ENCODE measurements at regions not wholly inside any gene's neighbourhood (a gene's known extent, or its start where the extent isn't known, plus 50 kb on each side); places are given as distances from the start of the nearest gene placed in this dataset.

DNA sequence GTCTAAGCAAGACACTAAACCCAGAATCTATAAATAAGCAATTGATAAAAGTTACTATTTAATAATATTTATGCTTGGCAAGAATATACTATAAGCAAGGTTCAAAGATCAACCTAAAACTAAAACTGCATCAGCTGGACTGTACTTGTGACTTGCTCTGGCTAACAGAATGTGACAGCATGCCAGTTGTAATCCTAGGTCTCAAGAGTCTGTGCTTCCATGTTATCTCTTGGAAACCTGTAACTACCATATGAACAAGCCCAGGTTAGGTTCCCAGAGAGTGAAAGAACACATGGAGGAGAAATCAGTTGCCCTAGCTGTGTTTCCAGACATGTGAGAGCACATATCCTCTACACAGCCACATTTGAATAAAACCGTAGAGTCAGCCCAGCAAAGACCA lies 297.4 kb downstream of the CDH2 start:
- Histone ChIP-seq H4K20me1 (ENCODE audit: control insufficient read depth, insufficient read depth) (no peaks in the 10 kb centered on the region), H3K9me3 (replicated peaks; ENCODE audit: control insufficient read depth, insufficient read depth, low read length) (no peaks in the 10 kb centered on the region), H3K27ac (ENCODE audit: control insufficient read depth, insufficient read depth) (no peak overlapping the region), H3K36me3 (ENCODE audit: control insufficient read depth in 2 of 2, insufficient read depth in 2 of 2, low read length in 1 of 2) (no peaks in the 10 kb centered on the region), H3K9ac (ENCODE audit: control insufficient read depth, insufficient read depth, low read length) (no peak overlapping the region), H3K4me2 (ENCODE audit: control insufficient read depth, insufficient read depth) (no peak overlapping the region), H2AFZ (ENCODE audit: control insufficient read depth, low read depth, low read length) (no peak overlapping the region), H3K27me3 (replicated peaks in 1 of 2; ENCODE audit: control insufficient read depth in 2 of 2, insufficient read depth in 2 of 2, low read length in 1 of 2) (no peaks in the 10 kb centered on the region), H3K4me1 (ENCODE audit: control insufficient read depth, insufficient read depth, low read length) (no peaks in the 10 kb centered on the region), H3K4me3 (no peak overlapping the region), H3K79me2 (ENCODE audit: control insufficient read depth, insufficient read depth, low read length) (no peaks in the 10 kb centered on the region)
- RAD21 ChIA-PET (ENCODE audit: unreplicated experiment) = no interaction called here
- CTCF ChIA-PET = interaction anchor here (1.3 kb wide), 1 partner anchor 8 kb away, joined by 5 read pairs; no protein-coding TSS in a partner anchor
- ATAC-seq (no peak), FAIRE-seq (no peak), DNase-seq (ENCODE audit: low read depth, low spot score) (no peak)
- SMC1A ChIA-PET (ENCODE audit: uncharacterized antibody, unreplicated experiment) = no interaction called here
- intact Hi-C loops (cut with micrococcal nuclease; ENCODE audit: unreplicated experiment) = no loop called here
- TF ChIP-seq CBFB (IDR thresholded peaks at IDR 0.05; ENCODE audit: low read depth) (no peak), DPF2 (IDR thresholded peaks at IDR 0.05) (no peak), HCFC1 (IDR thresholded peaks at IDR 0.05; ENCODE audit: low read length) (no peak), EGR1 (IDR thresholded peaks at IDR 0.05; ENCODE audit: borderline replicate concordance in 1 of 2, low read depth in 2 of 2, low read length in 2 of 2) (no peak), POU2F2 (IDR thresholded peaks at IDR 0.05; ENCODE audit: borderline replicate concordance, low read depth, low read length) (no peak), PAX8 (IDR thresholded peaks at IDR 0.05) (no peak), SMAD5 (IDR thresholded peaks at IDR 0.05; ENCODE audit: low read depth) (no peak), CHD2 (IDR thresholded peaks at IDR 0.05; ENCODE audit: borderline replicate concordance, low read depth, low read length) (no peak), HDGF (IDR thresholded peaks at IDR 0.05) (no peak), EZH2 (IDR thresholded peaks at IDR 0.05; ENCODE audit: borderline replicate concordance, control insufficient read depth, low read depth, low read length) (no peak), SUZ12 (IDR thresholded peaks at IDR 0.05; ENCODE audit: unreplicated experiment) (no peak), ASH2L (IDR thresholded peaks at IDR 0.05; ENCODE audit: borderline replicate concordance, low read depth) (no peak), SUPT20H (IDR thresholded peaks at IDR 0.05; ENCODE audit: borderline replicate concordance, control insufficient read depth, low read depth, low read length) (no peak)
- TF ChIP-seq, protein P1, sequence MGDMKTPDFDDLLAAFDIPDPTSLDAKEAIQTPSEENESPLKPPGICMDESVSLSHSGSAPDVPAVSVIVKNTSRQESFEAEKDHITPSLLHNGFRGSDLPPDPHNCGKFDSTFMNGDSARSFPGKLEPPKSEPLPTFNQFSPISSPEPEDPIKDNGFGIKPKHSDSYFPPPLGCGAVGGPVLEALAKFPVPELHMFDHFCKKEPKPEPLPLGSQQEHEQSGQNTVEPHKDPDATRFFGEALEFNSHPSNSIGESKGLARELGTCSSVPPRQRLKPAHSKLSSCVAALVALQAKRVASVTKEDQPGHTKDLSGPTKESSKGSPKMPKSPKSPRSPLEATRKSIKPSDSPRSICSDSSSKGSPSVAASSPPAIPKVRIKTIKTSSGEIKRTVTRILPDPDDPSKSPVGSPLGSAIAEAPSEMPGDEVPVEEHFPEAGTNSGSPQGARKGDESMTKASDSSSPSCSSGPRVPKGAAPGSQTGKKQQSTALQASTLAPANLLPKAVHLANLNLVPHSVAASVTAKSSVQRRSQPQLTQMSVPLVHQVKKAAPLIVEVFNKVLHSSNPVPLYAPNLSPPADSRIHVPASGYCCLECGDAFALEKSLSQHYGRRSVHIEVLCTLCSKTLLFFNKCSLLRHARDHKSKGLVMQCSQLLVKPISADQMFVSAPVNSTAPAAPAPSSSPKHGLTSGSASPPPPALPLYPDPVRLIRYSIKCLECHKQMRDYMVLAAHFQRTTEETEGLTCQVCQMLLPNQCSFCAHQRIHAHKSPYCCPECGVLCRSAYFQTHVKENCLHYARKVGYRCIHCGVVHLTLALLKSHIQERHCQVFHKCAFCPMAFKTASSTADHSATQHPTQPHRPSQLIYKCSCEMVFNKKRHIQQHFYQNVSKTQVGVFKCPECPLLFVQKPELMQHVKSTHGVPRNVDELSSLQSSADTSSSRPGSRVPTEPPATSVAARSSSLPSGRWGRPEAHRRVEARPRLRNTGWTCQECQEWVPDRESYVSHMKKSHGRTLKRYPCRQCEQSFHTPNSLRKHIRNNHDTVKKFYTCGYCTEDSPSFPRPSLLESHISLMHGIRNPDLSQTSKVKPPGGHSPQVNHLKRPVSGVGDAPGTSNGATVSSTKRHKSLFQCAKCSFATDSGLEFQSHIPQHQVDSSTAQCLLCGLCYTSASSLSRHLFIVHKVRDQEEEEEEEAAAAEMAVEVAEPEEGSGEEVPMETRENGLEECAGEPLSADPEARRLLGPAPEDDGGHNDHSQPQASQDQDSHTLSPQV (IDR thresholded peaks at IDR 0.05) = no peak
- WGBS (ENCODE audit: insufficient coverage, insufficient replicate concordance, low lambda C conversion rate, missing lambda C conversion rate) = 0% methylated on average over 1 of the region's 1 CpG
- in situ Hi-C loops (cut with MboI) = no loop called here
- POLR2A ChIA-PET = no interaction called here
- BruUV-seq (replicated peaks) = no TSS peak

All from GM12878 (cell line).